ENCODE measurements at regions not wholly inside any gene's neighbourhood (a gene's known extent, or its start where the extent isn't known, plus 50 kb on each side); places are given as distances from the start of the nearest gene placed in this dataset.
"Not testable (repeated sequence)": the region's sequence is repeated elsewhere in the genome, so short reads cannot be mapped to it uniquely, and the experiment has no call there.

GRCh38 chr6:103504501-103505154 is 1355.1 kb downstream of the HACE1 start:
- Histone ChIP-seq H3K4me3 (ENCODE audit: insufficient read depth, low read length, poor library complexity, severe bottlenecking) (no peak overlapping the region), H3K27ac (ENCODE audit: low read depth, low read length) (no peak overlapping the region), H3K79me2 (ENCODE audit: insufficient read depth, low read length) (no peaks in the 10 kb centered on the region), H3K4me2 (ENCODE audit: low read depth, low read length, poor library complexity, severe bottlenecking) (no peak overlapping the region), H3K36me3 (ENCODE audit: low read length) (no peaks in the 10 kb centered on the region), H3K9me3 (ENCODE audit: insufficient read depth, low read length) (no peaks in the 10 kb centered on the region), H3K9me2 (replicated peaks; ENCODE audit: insufficient read depth, low read length) (no peaks in the 10 kb centered on the region), H3K9ac (ENCODE audit: low read length) (no peak overlapping the region), H3F3A (ENCODE audit: insufficient read depth) (no peaks in the 10 kb centered on the region), H4K20me1 (ENCODE audit: low read depth, low read length) (no peaks in the 10 kb centered on the region), H3K27me3 (ENCODE audit: low read length) (no peaks in the 10 kb centered on the region), H2AFZ (ENCODE audit: low read depth, low read length, severe bottlenecking) (no peak overlapping the region)
- no peak for TF ChIP-seq EZH2phosphoT487 (conservative IDR thresholded peaks at IDR 0.05; ENCODE audit: low read length)
- TF ChIP-seq CTCF (IDR thresholded peaks at IDR 0.05; ENCODE audit: insufficient read depth, low read length, poor library complexity, severe bottlenecking), result no peak

GRCh38 chr6:103496588-103496987 is 1363.1 kb downstream of the HACE1 start:
- H3K36me3 ChIP-seq (ENCODE audit: low read length); H3K4me2 ChIP-seq (ENCODE audit: low read depth, low read length, poor library complexity, severe bottlenecking); H3K79me2 ChIP-seq (ENCODE audit: insufficient read depth, low read length); H3K9me3 ChIP-seq (ENCODE audit: insufficient read depth, low read length); H3K4me3 ChIP-seq (ENCODE audit: insufficient read depth, low read length, poor library complexity, severe bottlenecking); H3K9ac ChIP-seq (ENCODE audit: low read length); H3K27ac ChIP-seq (ENCODE audit: low read depth, low read length); H3F3A ChIP-seq (ENCODE audit: insufficient read depth); H2AFZ ChIP-seq (ENCODE audit: low read depth, low read length, severe bottlenecking); H4K20me1 ChIP-seq (ENCODE audit: low read depth, low read length); H3K27me3 ChIP-seq (ENCODE audit: low read length); H3K9me2 ChIP-seq (replicated peaks; ENCODE audit: insufficient read depth, low read length): not testable (repeated sequence)

- Histone ChIP-seq H3K27ac (ENCODE audit: low read depth, low read length) (no peak overlapping the region), H2AFZ (ENCODE audit: low read depth, low read length, severe bottlenecking) (no peak overlapping the region), H3K27me3 (ENCODE audit: low read length) (no peaks in the 10 kb centered on the region), H3K36me3 (ENCODE audit: low read length) (no peaks in the 10 kb centered on the region), H3K9ac (ENCODE audit: low read length) (no peak overlapping the region), H3K9me3 (ENCODE audit: insufficient read depth, low read length) (no peaks in the 10 kb centered on the region), H3K4me2 (ENCODE audit: low read depth, low read length, poor library complexity, severe bottlenecking) (no peak overlapping the region), H3K79me2 (ENCODE audit: insufficient read depth, low read length) (no peaks in the 10 kb centered on the region), H4K20me1 (ENCODE audit: low read depth, low read length) (no peaks in the 10 kb centered on the region), H3K9me2 (replicated peaks; ENCODE audit: insufficient read depth, low read length) (no peaks in the 10 kb centered on the region), H3K4me3 (ENCODE audit: insufficient read depth, low read length, poor library complexity, severe bottlenecking) (no peak overlapping the region), H3F3A (ENCODE audit: insufficient read depth) (no peaks in the 10 kb centered on the region)
- TF ChIP-seq CTCF (IDR thresholded peaks at IDR 0.05; ENCODE audit: insufficient read depth, low read length, poor library complexity, severe bottlenecking) (no peak), EZH2phosphoT487 (conservative IDR thresholded peaks at IDR 0.05; ENCODE audit: low read length) (no peak)
These were observed 1403.1 kb downstream of the HACE1 start for GRCh38 chr6:103456652-103457051.

GRCh38 chr6:103455275-103455674 is 1404.4 kb downstream of the HACE1 start:
- H3K36me3 ChIP-seq (ENCODE audit: low read length), result no peaks in the 10 kb centered on the region
- no peak overlapping the region for H3K27ac ChIP-seq (ENCODE audit: low read depth, low read length)
- H2AFZ ChIP-seq (ENCODE audit: low read depth, low read length, severe bottlenecking), result no peak overlapping the region
- H3K9me2 ChIP-seq (replicated peaks; ENCODE audit: insufficient read depth, low read length), result no peaks in the 10 kb centered on the region
- H3K4me3 ChIP-seq (ENCODE audit: insufficient read depth, low read length, poor library complexity, severe bottlenecking), result no peak overlapping the region
- no peaks in the 10 kb centered on the region for H4K20me1 ChIP-seq (ENCODE audit: low read depth, low read length)
- H3K9me3 ChIP-seq (ENCODE audit: insufficient read depth, low read length), result no peaks in the 10 kb centered on the region
- H3K79me2 ChIP-seq (ENCODE audit: insufficient read depth, low read length), result no peaks in the 10 kb centered on the region
- no peak overlapping the region for H3K9ac ChIP-seq (ENCODE audit: low read length)
- no peak overlapping the region for H3K4me2 ChIP-seq (ENCODE audit: low read depth, low read length, poor library complexity, severe bottlenecking)
- no peaks in the 10 kb centered on the region for H3F3A ChIP-seq (ENCODE audit: insufficient read depth)
- H3K27me3 ChIP-seq (ENCODE audit: low read length), result no peaks in the 10 kb centered on the region
- TF ChIP-seq EZH2phosphoT487 (conservative IDR thresholded peaks at IDR 0.05; ENCODE audit: low read length), result no peak
- TF ChIP-seq CTCF (IDR thresholded peaks at IDR 0.05; ENCODE audit: insufficient read depth, low read length, poor library complexity, severe bottlenecking), result no peak
